GM21515 (cell line): ENCODE measurements at regions not wholly inside any gene's neighbourhood (a gene's known extent, or its start where the extent isn't known, plus 50 kb on each side); places are given as distances from the start of the nearest gene placed in this dataset.
"Not testable (repeated sequence)": the region's sequence is repeated elsewhere in the genome, so short reads cannot be mapped to it uniquely, and the experiment has no call there.

Experiments
- ATAC-seq: cut with Tn5 transposase; IDR thresholded peaks from one replicate; pipeline ENCODE4 v1.9.1; 2021; ENCODE audit not compliant: unreplicated experiment

- no peak for ATAC-seq
These were observed 185.2 kb downstream of the AEBP2 start for GRCh38 chr12:19624491-19624890.

GRCh38 chr12:19625551-19625950 lies 186.3 kb downstream of the AEBP2 start:
- not testable (repeated sequence) for ATAC-seq

- ATAC-seq, result no peak
These were observed 188.4 kb downstream of the AEBP2 start for GRCh38 chr12:19627719-19628118.

- no peak for ATAC-seq
These were observed 191.2 kb downstream of the AEBP2 start for GRCh38 chr12:19630536-19630935.

GRCh38 chr12:19633194-19633593 lies 193.9 kb downstream of the AEBP2 start:
- no peak for ATAC-seq

GRCh38 chr12:19633641-19634040 lies 194.3 kb downstream of the AEBP2 start:
- ATAC-seq, result no peak

GRCh38 chr12:19639781-19640415 lies 200.6 kb downstream of the AEBP2 start:
- no peak for ATAC-seq

- no peak for ATAC-seq
These were observed 202.2 kb downstream of the AEBP2 start for GRCh38 chr12:19641235-19642080.

- ATAC-seq, result no peak
These were observed 203.1 kb downstream of the AEBP2 start for GRCh38 chr12:19642345-19642744.

GRCh38 chr12:19643635-19644034 lies 204.3 kb downstream of the AEBP2 start:
- ATAC-seq, result no peak

GRCh38 chr12:19644571-19644970 lies 205.3 kb downstream of the AEBP2 start:
- ATAC-seq, result no peak

- ATAC-seq, result no peak
These were observed 206.5 kb downstream of the AEBP2 start for GRCh38 chr12:19645823-19646222.

GRCh38 chr12:19646599-19646998 lies 207.3 kb downstream of the AEBP2 start:
- no peak for ATAC-seq

- no peak for ATAC-seq
These were observed 208.7 kb downstream of the AEBP2 start for GRCh38 chr12:19647806-19648556.

GRCh38 chr12:19648591-19648990 lies 209.3 kb downstream of the AEBP2 start:
- no peak for ATAC-seq

GRCh38 chr12:19652386-19652785 lies 213.1 kb downstream of the AEBP2 start:
- no peak for ATAC-seq

- ATAC-seq, result no peak
These were observed 215.5 kb downstream of the AEBP2 start for GRCh38 chr12:19654650-19655376.

GRCh38 chr12:19657118-19657731 lies 217.9 kb downstream of the AEBP2 start:
- ATAC-seq, result no peak

GRCh38 chr12:19657732-19658130 lies 218.4 kb downstream of the AEBP2 start:
- no peak for ATAC-seq

- no peak for ATAC-seq
These were observed 219.8 kb downstream of the AEBP2 start for GRCh38 chr12:19659086-19659485.

- no peak for ATAC-seq
These were observed 220.2 kb downstream of the AEBP2 start for GRCh38 chr12:19659501-19659900.
